ENCODE measurements at regions not wholly inside any gene's neighbourhood (a gene's known extent, or its start where the extent isn't known, plus 50 kb on each side); places are given as distances from the start of the nearest gene placed in this dataset.

- no peak overlapping the region for H3K4me3 ChIP-seq (IDR thresholded peaks at IDR 0.05; ENCODE audit: insufficient read depth, low read depth, low read length)
- no peaks in the 10 kb centered on the region for H3K79me2 ChIP-seq (ENCODE audit: insufficient read depth, low read depth)
- no peaks in the 10 kb centered on the region for H4K20me1 ChIP-seq (ENCODE audit: insufficient read depth)
- no peak for TF ChIP-seq CTCF (conservative IDR thresholded peaks at IDR 0.05; ENCODE audit: low read depth, low read length)
- H3K27me3 ChIP-seq (ENCODE audit: insufficient read depth, low read depth): no peaks in the 10 kb centered on the region
- no peaks in the 10 kb centered on the region for H3K4me1 ChIP-seq (ENCODE audit: low read depth, poor library complexity, severe bottlenecking)
- no peak overlapping the region for H3K9ac ChIP-seq
- no peak overlapping the region for H3K4me2 ChIP-seq
- H2AFZ ChIP-seq (ENCODE audit: low read depth): no peak overlapping the region
- H3K36me3 ChIP-seq (ENCODE audit: insufficient read depth): no peaks in the 10 kb centered on the region
- no peak overlapping the region for H3K27ac ChIP-seq
Observed at GRCh38 chr13:103282571-103283450, 216.6 kb upstream of the SLC10A2 start.

GRCh38 chr13:103277959-103278694 is 211.9 kb upstream of the SLC10A2 start:
- no peaks in the 10 kb centered on the region for H3K27me3 ChIP-seq (ENCODE audit: insufficient read depth, low read depth)
- no peak overlapping the region for H2AFZ ChIP-seq (ENCODE audit: low read depth)
- H3K9ac ChIP-seq: no peak overlapping the region
- no peaks in the 10 kb centered on the region for H3K36me3 ChIP-seq (ENCODE audit: insufficient read depth)
- H3K27ac ChIP-seq: no peak overlapping the region
- H3K4me3 ChIP-seq (IDR thresholded peaks at IDR 0.05; ENCODE audit: insufficient read depth, low read depth, low read length): no peak overlapping the region
- H3K4me2 ChIP-seq: no peak overlapping the region
- no peaks in the 10 kb centered on the region for H3K4me1 ChIP-seq (ENCODE audit: low read depth, poor library complexity, severe bottlenecking)
- TF ChIP-seq CTCF (conservative IDR thresholded peaks at IDR 0.05; ENCODE audit: low read depth, low read length): no peak
- H3K79me2 ChIP-seq (ENCODE audit: insufficient read depth, low read depth): no peaks in the 10 kb centered on the region
- no peaks in the 10 kb centered on the region for H4K20me1 ChIP-seq (ENCODE audit: insufficient read depth)

GRCh38 chr13:103276775-103277498 is 210.7 kb upstream of the SLC10A2 start:
- Histone ChIP-seq H3K27me3 (ENCODE audit: insufficient read depth, low read depth) (no peaks in the 10 kb centered on the region), H2AFZ (ENCODE audit: low read depth) (no peak overlapping the region), H3K79me2 (ENCODE audit: insufficient read depth, low read depth) (no peaks in the 10 kb centered on the region), H4K20me1 (ENCODE audit: insufficient read depth) (no peaks in the 10 kb centered on the region), H3K9ac (no peak overlapping the region), H3K4me2 (no peak overlapping the region), H3K36me3 (ENCODE audit: insufficient read depth) (no peaks in the 10 kb centered on the region), H3K4me1 (ENCODE audit: low read depth, poor library complexity, severe bottlenecking) (no peaks in the 10 kb centered on the region), H3K27ac (no peak overlapping the region), H3K4me3 (IDR thresholded peaks at IDR 0.05; ENCODE audit: insufficient read depth, low read depth, low read length) (no peak overlapping the region)
- no peak for TF ChIP-seq CTCF (conservative IDR thresholded peaks at IDR 0.05; ENCODE audit: low read depth, low read length)

DNA sequence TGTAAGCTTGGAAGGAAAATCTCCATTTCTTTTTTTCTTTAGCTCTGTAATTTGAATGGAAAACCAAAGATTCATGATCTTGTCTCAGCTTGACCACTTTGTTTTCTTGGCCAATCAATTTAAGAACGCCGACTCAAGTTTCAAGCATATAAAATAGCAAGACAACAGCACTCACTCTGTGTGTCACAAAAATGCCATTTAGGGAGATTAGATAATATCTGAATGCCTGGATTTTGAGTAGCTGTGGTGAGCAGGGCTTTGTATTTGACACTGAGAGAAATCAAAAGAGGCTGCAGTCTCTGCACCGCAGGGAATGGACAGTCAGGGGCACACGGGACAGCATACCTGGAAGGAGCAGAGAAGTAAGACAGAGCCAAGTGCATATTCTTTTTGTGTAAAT is 209.5 kb upstream of the SLC10A2 start:
- H3K79me2 ChIP-seq (ENCODE audit: insufficient read depth, low read depth): no peaks in the 10 kb centered on the region
- H3K4me3 ChIP-seq (IDR thresholded peaks at IDR 0.05; ENCODE audit: insufficient read depth, low read depth, low read length): no peak overlapping the region
- no peak overlapping the region for H3K9ac ChIP-seq
- no peak overlapping the region for H2AFZ ChIP-seq (ENCODE audit: low read depth)
- H4K20me1 ChIP-seq (ENCODE audit: insufficient read depth): no peaks in the 10 kb centered on the region
- no peaks in the 10 kb centered on the region for H3K4me1 ChIP-seq (ENCODE audit: low read depth, poor library complexity, severe bottlenecking)
- no peaks in the 10 kb centered on the region for H3K36me3 ChIP-seq (ENCODE audit: insufficient read depth)
- no peak for TF ChIP-seq CTCF (conservative IDR thresholded peaks at IDR 0.05; ENCODE audit: low read depth, low read length)
- H3K4me2 ChIP-seq: no peak overlapping the region
- H3K27ac ChIP-seq: no peak overlapping the region
- H3K27me3 ChIP-seq (ENCODE audit: insufficient read depth, low read depth): no peaks in the 10 kb centered on the region

All from KMS-11 (cell line).